NB4 (cell line): ENCODE measurements at regions not wholly inside any gene's neighbourhood (a gene's known extent, or its start where the extent isn't known, plus 50 kb on each side); places are given as distances from the start of the nearest gene placed in this dataset.
"Not testable (repeated sequence)": the region's sequence is repeated elsewhere in the genome, so short reads cannot be mapped to it uniquely, and the experiment has no call there.

ENCODE experiments used
- CTCF ChIP-seq: IDR thresholded peaks from one replicate; pipeline ENCODE4 v1.5.1; 2012; ENCODE audit warnings: low read depth, low read length
- MAX ChIP-seq: IDR thresholded peaks from 2 replicates; pipeline ENCODE4 v1.6.1; 2011; ENCODE audit warnings: low read depth, low read length
- MYC ChIP-seq: IDR thresholded peaks from 2 replicates; pipeline ENCODE4 v1.6.1; 2011; ENCODE audit warnings: low read depth, low read length
- POLR2A ChIP-seq: IDR thresholded peaks from 2 replicates; pipeline ENCODE4 v1.6.1; 2011; ENCODE audit warnings: mild to moderate bottlenecking; ENCODE audit not compliant: insufficient read length; ENCODE audit errors: extremely low read depth

- not testable (repeated sequence) for TF ChIP-seq CTCF, POLR2A, MAX, MYC
Observed at GRCh38 chr17:22210212-22210611, 517.9 kb downstream of the KCNJ18 start.
